Endothelial cell of umbilical vein (primary cell): ENCODE measurements at regions not wholly inside any gene's neighbourhood (a gene's known extent, or its start where the extent isn't known, plus 50 kb on each side); places are given as distances from the start of the nearest gene placed in this dataset.

Source experiments
- BruUV-seq: library from RNA; stranded (reverse); fragments of 400-500 nt; replicated peaks from 2 replicates; lab custom pipeline; 2021; lab: Mats Ljungman, UMichigan
- CTCF ChIA-PET: fragments of 300-600, 350-600 bp; sonication (Branson Sonifier 250); formaldehyde crosslinking; loops from one replicate; lab custom pipeline; 2021; ENCODE audit warnings: antibody characterized with exemption, inconsistent platforms; lab: Charles Lee
- POLR2A ChIA-PET: fragments of 300-600, 350-600 bp; sonication (Branson Sonifier 250); formaldehyde crosslinking; loops from one replicate; lab custom pipeline; 2021; ENCODE audit warnings: antibody characterized with exemption, inconsistent platforms; lab: Charles Lee
- DNase-seq: peaks from one replicate; pipeline ENCODE4 v3.0.0-alpha.2; 2011; ENCODE audit warnings: low read depth, low spot score
- FAIRE-seq: peaks from 2 replicates; lab custom pipeline; 2011; peaks lifted over from hg19 to GRCh38; lab: Jason Lieb, UNC
- H2AFZ ChIP-seq: 2 replicates; pipeline ENCODE4 v1.6.0; 2012; ENCODE audit warnings: low read depth, low read length, control low read depth, inconsistent platforms
- H3K27ac ChIP-seq: 2 replicates; pipeline ENCODE4 v1.5.1; 2011; ENCODE audit warnings: low read depth, mild to moderate bottlenecking, control low read depth, low read length, moderate library complexity; ENCODE audit not compliant: insufficient read depth
- H3K27me3 ChIP-seq, 2 experiments: 2 replicates each; pipeline versions ENCODE4 v1.6.0 to v1.6.1; 2011; ENCODE audit warnings: low read length in 2 of 2, mixed read lengths in 1 of 2; ENCODE audit not compliant: control insufficient read depth in 2 of 2, insufficient read depth in 2 of 2
- H3K36me3 ChIP-seq, 2 experiments: 2 replicates in 1 of 2; 3 replicates in 1 of 2; pipeline ENCODE4 v1.5.1; 2011; ENCODE audit warnings: low read length in 2 of 2, mild to moderate bottlenecking in 1 of 2, moderate library complexity in 1 of 2; ENCODE audit not compliant: control insufficient read depth in 2 of 2, insufficient read depth in 2 of 2; ENCODE audit errors: extremely low read depth in 1 of 2
- H3K4me1 ChIP-seq: 3 replicates; pipeline ENCODE4 v1.5.1; 2011; ENCODE audit warnings: mild to moderate bottlenecking, low read length; ENCODE audit not compliant: control insufficient read depth, insufficient read depth; ENCODE audit errors: extremely low read depth
- H3K4me2 ChIP-seq: 2 replicates; pipeline ENCODE4 v1.6.1; 2011; ENCODE audit warnings: low read length, control low read depth, mixed read lengths; ENCODE audit not compliant: insufficient read depth
- H3K4me3 ChIP-seq, 3 experiments: fragments of 200-600 bp in 1 of 3; sonication (generic), shearing (Covaris generic) in 1 of 3; replicated peaks in 1 of 3; 2 replicates each; pipeline ENCODE4 v1.5.1; 2011 to 2016; ENCODE audit warnings: control low read depth in 3 of 3, low read length in 3 of 3, mild to moderate bottlenecking in 2 of 3, inconsistent platforms in 1 of 3, low read depth in 1 of 3, moderate library complexity in 1 of 3; ENCODE audit not compliant: insufficient read depth in 1 of 3
- H3K79me2 ChIP-seq: 2 replicates; pipeline ENCODE4 v1.6.0; 2012; ENCODE audit warnings: low read length, inconsistent platforms; ENCODE audit not compliant: control insufficient read depth, insufficient read depth
- H3K9ac ChIP-seq: replicated peaks from 2 replicates; pipeline ENCODE3; 2011; ENCODE audit warnings: low read length, control low read depth; ENCODE audit not compliant: insufficient read depth; ENCODE audit errors: extremely low read depth
- H3K9me1 ChIP-seq: replicated peaks from 3 replicates; pipeline ENCODE4 v1.6.0; 2011; ENCODE audit warnings: mild to moderate bottlenecking, low read length; ENCODE audit not compliant: control insufficient read depth, insufficient read depth; ENCODE audit errors: extremely low read depth
- H3K9me3 ChIP-seq: replicated peaks from 2 replicates; pipeline ENCODE4 v1.5.1; 2012; ENCODE audit warnings: low read length, inconsistent platforms; ENCODE audit not compliant: control insufficient read depth, insufficient read depth
- H4K20me1 ChIP-seq: replicated peaks from 2 replicates; pipeline ENCODE3; 2011; ENCODE audit warnings: mild to moderate bottlenecking, low read length; ENCODE audit not compliant: control insufficient read depth, insufficient read depth; ENCODE audit errors: extremely low read depth
- EZH2 ChIP-seq: IDR thresholded peaks from 2 replicates; pipeline ENCODE4 v1.6.1; 2012; ENCODE audit warnings: borderline replicate concordance, low read depth, mild to moderate bottlenecking, moderate library complexity, low read length, inconsistent platforms; ENCODE audit not compliant: severe bottlenecking
- FOS ChIP-seq: IDR thresholded peaks from 2 replicates; pipeline ENCODE4 v1.6.1; 2011; ENCODE audit warnings: mild to moderate bottlenecking, low read length, moderate library complexity, borderline replicate concordance; ENCODE audit not compliant: insufficient read depth
- GATA2 ChIP-seq: IDR thresholded peaks from 2 replicates; pipeline ENCODE4 v1.7.0; 2011; ENCODE audit warnings: low read depth, mild to moderate bottlenecking, moderate library complexity, mixed read lengths, low read length; ENCODE audit not compliant: insufficient read length, insufficient read depth
- JUN ChIP-seq: IDR thresholded peaks from 2 replicates; pipeline ENCODE4 v1.6.1; 2011; ENCODE audit warnings: borderline replicate concordance, low read depth; ENCODE audit not compliant: insufficient read length, insufficient read depth
- MYC ChIP-seq: IDR thresholded peaks from one replicate; pipeline ENCODE4 v1.6.1; 2011; ENCODE audit warnings: mild to moderate bottlenecking, low read depth, low read length
- POLR2A ChIP-seq: IDR thresholded peaks from 2 replicates; pipeline ENCODE4 v1.6.1; 2012; ENCODE audit warnings: low read depth, mild to moderate bottlenecking, control low read depth, low read length
- POLR2AphosphoS5 ChIP-seq: IDR thresholded peaks from 2 replicates; pipeline ENCODE4 v1.6.1; 2012; ENCODE audit warnings: low read depth, mild to moderate bottlenecking, control low read depth, low read length, moderate library complexity; ENCODE audit not compliant: insufficient read depth
- dilution Hi-C: fragments of 300-500 bp; cut with MboI; formaldehyde crosslinking; loops from one replicate; pipeline ENCODE4 v1.15.0; 2019; ENCODE audit warnings: low sequenced_read_pairs; ENCODE audit not compliant: extremely low pct_ligation_motif_present
- intact Hi-C: fragments of 100-400 bp; cut with micrococcal nuclease; formaldehyde crosslinking; loops from one replicate; pipeline ENCODE4 v1.10.0; 2022
- TF ChIP-seq, protein P1 (sequence below): IDR thresholded peaks from 2 replicates; pipeline ENCODE4 v1.6.1; 2011; ENCODE audit not compliant: insufficient read depth, insufficient read length
- TF ChIP-seq, protein P2 (sequence below), 2 donors: IDR thresholded peaks; 1 replicate in 1 of 2; 2 replicates in 1 of 2; pipeline ENCODE4 v1.5.1; 2011; ENCODE audit warnings: low read length in 2 of 2, mild to moderate bottlenecking in 2 of 2, moderate library complexity in 2 of 2, control low read depth in 1 of 2, inconsistent platforms in 1 of 2, low read depth in 1 of 2; ENCODE audit not compliant: insufficient read depth in 1 of 2; ENCODE audit errors: extremely low read depth in 1 of 2

DNA sequence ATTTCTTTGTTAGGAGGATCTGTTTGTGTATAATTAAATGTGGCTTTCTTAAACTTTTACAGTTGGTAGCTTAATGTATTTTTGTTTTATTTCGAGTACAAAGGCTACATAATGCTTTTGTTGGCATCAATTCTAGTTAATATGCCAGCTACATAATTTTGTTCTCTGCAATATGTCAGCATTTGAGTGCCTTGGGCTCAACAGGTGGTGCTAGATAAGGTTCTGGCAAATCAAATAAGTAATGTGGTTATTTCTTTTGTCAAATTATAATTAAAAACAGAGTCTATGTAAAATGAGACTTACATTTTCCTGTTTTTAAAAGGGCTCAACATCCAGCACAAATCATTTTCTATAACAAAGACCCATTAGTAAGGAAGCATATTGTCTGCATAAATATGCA, 410.6 kb upstream of the NR5A2 start:
- no TSS peak for BruUV-seq
- CTCF ChIA-PET: no interaction called here
- no peaks in the 10 kb centered on the region for H3K36me3 ChIP-seq
- H3K9me3 ChIP-seq: no peaks in the 10 kb centered on the region
- H3K4me2 ChIP-seq: no peak overlapping the region
- no peak for FAIRE-seq
- H3K79me2 ChIP-seq: no peaks in the 10 kb centered on the region
- no peak overlapping the region for H3K9ac ChIP-seq
- POLR2A ChIA-PET: no interaction called here
- no peak for TF ChIP-seq EZH2
- no peak for TF ChIP-seq JUN
- TF ChIP-seq, protein P1, sequence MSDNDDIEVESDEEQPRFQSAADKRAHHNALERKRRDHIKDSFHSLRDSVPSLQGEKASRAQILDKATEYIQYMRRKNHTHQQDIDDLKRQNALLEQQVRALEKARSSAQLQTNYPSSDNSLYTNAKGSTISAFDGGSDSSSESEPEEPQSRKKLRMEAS: no peak
- no peak for TF ChIP-seq MYC
- TF ChIP-seq FOS: no peak
- TF ChIP-seq POLR2AphosphoS5: no peak
- TF ChIP-seq POLR2A: no peak
- TF ChIP-seq, protein P2, sequence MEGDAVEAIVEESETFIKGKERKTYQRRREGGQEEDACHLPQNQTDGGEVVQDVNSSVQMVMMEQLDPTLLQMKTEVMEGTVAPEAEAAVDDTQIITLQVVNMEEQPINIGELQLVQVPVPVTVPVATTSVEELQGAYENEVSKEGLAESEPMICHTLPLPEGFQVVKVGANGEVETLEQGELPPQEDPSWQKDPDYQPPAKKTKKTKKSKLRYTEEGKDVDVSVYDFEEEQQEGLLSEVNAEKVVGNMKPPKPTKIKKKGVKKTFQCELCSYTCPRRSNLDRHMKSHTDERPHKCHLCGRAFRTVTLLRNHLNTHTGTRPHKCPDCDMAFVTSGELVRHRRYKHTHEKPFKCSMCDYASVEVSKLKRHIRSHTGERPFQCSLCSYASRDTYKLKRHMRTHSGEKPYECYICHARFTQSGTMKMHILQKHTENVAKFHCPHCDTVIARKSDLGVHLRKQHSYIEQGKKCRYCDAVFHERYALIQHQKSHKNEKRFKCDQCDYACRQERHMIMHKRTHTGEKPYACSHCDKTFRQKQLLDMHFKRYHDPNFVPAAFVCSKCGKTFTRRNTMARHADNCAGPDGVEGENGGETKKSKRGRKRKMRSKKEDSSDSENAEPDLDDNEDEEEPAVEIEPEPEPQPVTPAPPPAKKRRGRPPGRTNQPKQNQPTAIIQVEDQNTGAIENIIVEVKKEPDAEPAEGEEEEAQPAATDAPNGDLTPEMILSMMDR (IDR thresholded peaks at IDR 0.05; ENCODE audit: extremely low read depth in 1 of 2, insufficient read depth in 1 of 2, low read depth in 1 of 2, low read length in 2 of 2): no peak
- no peak for TF ChIP-seq GATA2
- H3K4me3 ChIP-seq: no peak overlapping the region
- no peak overlapping the region for H2AFZ ChIP-seq
- H3K27me3 ChIP-seq: peaks cover 0 to 4% of the 10 kb centered on the region in 2 experiments
- H3K9me1 ChIP-seq: no peaks in the 10 kb centered on the region
- no peaks in the 10 kb centered on the region for H4K20me1 ChIP-seq
- dilution Hi-C loops (no loop called here), intact Hi-C loops (no loop called here)
- DNase-seq: peak; percentile 6
- H3K27ac ChIP-seq: no peak overlapping the region
- no peaks in the 10 kb centered on the region for H3K4me1 ChIP-seq
